Mesodermal cell (in vitro differentiated cells): ENCODE measurements at regions not wholly inside any gene's neighbourhood (a gene's known extent, or its start where the extent isn't known, plus 50 kb on each side); places are given as distances from the start of the nearest gene placed in this dataset.

ENCODE experiments used
- H3K27ac ChIP-seq: 2 replicates; pipeline ENCODE4 v1.7.0; 2013; ENCODE audit warnings: mild to moderate bottlenecking, low read depth, low read length, moderate library complexity; ENCODE audit not compliant: severe bottlenecking
- H3K36me3 ChIP-seq: 2 replicates; pipeline ENCODE4 v1.7.1; 2013; ENCODE audit warnings: mild to moderate bottlenecking, low read length, moderate library complexity; ENCODE audit not compliant: control insufficient read depth, insufficient read depth
- H3K4me1 ChIP-seq: one replicate; pipeline ENCODE4 v1.7.1; 2013; ENCODE audit warnings: mild to moderate bottlenecking, low read length; ENCODE audit not compliant: insufficient read depth, control insufficient read depth, poor library complexity, severe bottlenecking
- H3K4me3 ChIP-seq: 2 replicates; pipeline ENCODE4 v1.7.0; 2013; ENCODE audit warnings: low read length, control low read depth, mild to moderate bottlenecking; ENCODE audit not compliant: insufficient read depth, poor library complexity, severe bottlenecking; ENCODE audit errors: extremely low read depth
- H3K9me3 ChIP-seq: 2 replicates; pipeline ENCODE4 v1.7.1; 2013; ENCODE audit warnings: mild to moderate bottlenecking, low read length, moderate library complexity; ENCODE audit not compliant: control insufficient read depth
- WGBS, 2 experiments: methylation state at CpG; one replicate each; pipeline ENCODE4 v1.1.5; 2013; ENCODE audit warnings: missing lambda C conversion rate in 2 of 2; ENCODE audit not compliant: insufficient coverage in 2 of 2; 5-methylcytosine and 5-hydroxymethylcytosine counted together

- H3K9me3 ChIP-seq: no peaks in the 10 kb centered on the region
- no peaks in the 10 kb centered on the region for H3K36me3 ChIP-seq
- H3K4me1 ChIP-seq: no peaks in the 10 kb centered on the region
- H3K4me3 ChIP-seq: no peak overlapping the region
- WGBS, 2 experiments: no CpG with 5 or more reads among the region's 2 CpGs
- no peak overlapping the region for H3K27ac ChIP-seq
Measured at GRCh38 chr4:157889788-157890187, 283.0 kb downstream of the GASK1B start.

GRCh38 chr4:157888281-157888680 lies 284.5 kb downstream of the GASK1B start:
- Histone ChIP-seq H3K4me1 (no peaks in the 10 kb centered on the region), H3K27ac (no peak overlapping the region), H3K9me3 (no peaks in the 10 kb centered on the region), H3K4me3 (no peak overlapping the region), H3K36me3 (no peaks in the 10 kb centered on the region)
- WGBS, 2 experiments: 79 to 83% methylated on average over 4 of the region's 4 CpGs

- Histone ChIP-seq H3K36me3 (no peaks in the 10 kb centered on the region), H3K27ac (no peak overlapping the region), H3K4me1 (no peaks in the 10 kb centered on the region), H3K4me3 (no peak overlapping the region), H3K9me3 (no peaks in the 10 kb centered on the region)
- WGBS, 2 experiments: 58 to 81% methylated on average over 2 of the region's 3 CpGs
Measured at GRCh38 chr4:157887316-157887715, 285.5 kb downstream of the GASK1B start.

- no peaks in the 10 kb centered on the region for H3K9me3 ChIP-seq
- no peaks in the 10 kb centered on the region for H3K4me1 ChIP-seq
- 69 to 100% methylated on average over 2 of the region's 3 CpGs for WGBS, 2 experiments
Measured at GRCh38 chr4:157886645-157887044, 286.2 kb downstream of the GASK1B start.

GRCh38 chr4:157885811-157886210 lies 287.0 kb downstream of the GASK1B start:
- 80% methylated on average over 1 of the region's 3 CpGs; no CpG with 5 or more reads in 1 of the 2 experiments for WGBS, 2 experiments
- Histone ChIP-seq H3K4me1 (no peaks in the 10 kb centered on the region), H3K9me3 (no peaks in the 10 kb centered on the region), H3K27ac (no peak overlapping the region), H3K36me3 (no peaks in the 10 kb centered on the region), H3K4me3 (no peak overlapping the region)

More at GRCh38 chr4:157886645-157887044, 286.2 kb downstream of the GASK1B start:
- Histone ChIP-seq H3K36me3 (no peaks in the 10 kb centered on the region), H3K4me3 (no peak overlapping the region), H3K27ac (no peak overlapping the region)

GRCh38 chr4:157882901-157883300 lies 289.9 kb downstream of the GASK1B start:
- no peaks in the 10 kb centered on the region for H3K9me3 ChIP-seq
- H3K4me3 ChIP-seq: no peak overlapping the region
- H3K27ac ChIP-seq: no peak overlapping the region
- no peaks in the 10 kb centered on the region for H3K4me1 ChIP-seq
- H3K36me3 ChIP-seq: no peaks in the 10 kb centered on the region

GRCh38 chr4:157880761-157881160 lies 292.1 kb downstream of the GASK1B start:
- Histone ChIP-seq H3K4me3 (no peak overlapping the region), H3K27ac (no peak overlapping the region), H3K4me1 (no peaks in the 10 kb centered on the region), H3K36me3 (no peaks in the 10 kb centered on the region), H3K9me3 (no peaks in the 10 kb centered on the region)
- no CpG with 5 or more reads among the region's 2 CpGs for WGBS, 2 experiments

GRCh38 chr4:157854819-157855218 lies 318.0 kb downstream of the GASK1B start:
- H3K4me1 ChIP-seq: no peaks in the 10 kb centered on the region
- WGBS, 2 experiments: 89% methylated on average over 3 of the region's 5 CpGs; no CpG with 5 or more reads in 1 of the 2 experiments
- no peak overlapping the region for H3K27ac ChIP-seq
- H3K36me3 ChIP-seq: no peaks in the 10 kb centered on the region
- H3K9me3 ChIP-seq: no peaks in the 10 kb centered on the region
- no peak overlapping the region for H3K4me3 ChIP-seq

- Histone ChIP-seq H3K4me1 (no peaks in the 10 kb centered on the region), H3K27ac (no peak overlapping the region), H3K36me3 (no peaks in the 10 kb centered on the region), H3K9me3 (no peaks in the 10 kb centered on the region), H3K4me3 (no peak overlapping the region)
Measured at GRCh38 chr4:157840648-157841047, 332.2 kb downstream of the GASK1B start.

- H3K36me3 ChIP-seq: no peaks in the 10 kb centered on the region
- 82% methylated on average over 1 of the region's 1 CpG; no CpG with 5 or more reads in 1 of the 2 experiments for WGBS, 2 experiments
- H3K27ac ChIP-seq: no peak overlapping the region
Measured at GRCh38 chr4:157840034-157840433, 332.8 kb downstream of the GASK1B start.

GRCh38 chr4:157838366-157838765 lies 334.5 kb downstream of the GASK1B start:
- 78 to 80% methylated on average over 1 of the region's 2 CpGs for WGBS, 2 experiments

More at GRCh38 chr4:157840034-157840433, 332.8 kb downstream of the GASK1B start:
- H3K4me1 ChIP-seq: no peaks in the 10 kb centered on the region
- no peaks in the 10 kb centered on the region for H3K9me3 ChIP-seq
- no peak overlapping the region for H3K4me3 ChIP-seq

More at GRCh38 chr4:157838366-157838765, 334.5 kb downstream of the GASK1B start:
- no peaks in the 10 kb centered on the region for H3K4me1 ChIP-seq
- H3K4me3 ChIP-seq: no peak overlapping the region
- H3K9me3 ChIP-seq: no peaks in the 10 kb centered on the region
- H3K27ac ChIP-seq: no peak overlapping the region
- no peaks in the 10 kb centered on the region for H3K36me3 ChIP-seq
